Right lobe of liver (tissue), 6 donors: ENCODE measurements at regions not wholly inside any gene's neighbourhood (a gene's known extent, or its start where the extent isn't known, plus 50 kb on each side); places are given as distances from the start of the nearest gene placed in this dataset.
A peak's percentile ranks its signal among the peaks of the same experiment; 100 is the strongest.

ENCODE experiments used
- ATAC-seq, 4 donors: fragments of 200-7000 bp; cut with Tn5 transposase; one replicate each; pipeline ENCODE4 v1.9.1; 2020; ENCODE audit warnings: mild to moderate bottlenecking in 4 of 4, moderate library complexity in 4 of 4
- DNase-seq, 3 donors: peaks; one replicate each; pipeline ENCODE4 v3.0.0-alpha.2; 2020
- H3K27ac ChIP-seq, 3 donors: fragments of 200-600 bp; one replicate each; pipeline ENCODE4 v1.8.0; 2022
- H3K27me3 ChIP-seq, 2 donors: fragments of 200-600 bp; one replicate each; pipeline ENCODE4 v1.8.0; 2022
- H3K36me3 ChIP-seq, 4 donors: fragments of 200-600 bp; sonication (generic) in 1 of 4; one replicate each; pipeline versions ENCODE4 v1.5.1 to v1.8.0; 2017 to 2022; ENCODE audit warnings: control low read depth in 1 of 4
- H3K4me1 ChIP-seq, 4 donors: fragments of 200-600 bp; sonication (generic) in 1 of 4; one replicate each; pipeline versions ENCODE4 v1.5.1 to v1.8.0; 2017 to 2022; ENCODE audit warnings: control low read depth in 1 of 4
- H3K4me3 ChIP-seq, 3 donors: fragments of 200-600 bp; one replicate each; pipeline ENCODE4 v1.8.0; 2022
- H3K9me3 ChIP-seq, 4 donors: fragments of 200-600 bp; sonication (generic) in 1 of 4; one replicate each; pipeline versions ENCODE4 v1.5.1 to v1.8.0; 2017 to 2022; ENCODE audit warnings: control low read depth in 1 of 4
- CTCF ChIP-seq, 4 donors: fragments of 200-600 bp in 3 of 4; fragments of 450-650 bp in 1 of 4; IDR thresholded peaks; one replicate each; pipeline versions ENCODE4 v1.5.1 to v1.8.0; 2016 to 2022; ENCODE audit warnings: antibody characterized with exemption in 4 of 4, mild to moderate bottlenecking in 2 of 4
- POLR2A ChIP-seq: fragments of 450-650 bp; IDR thresholded peaks from one replicate; pipeline ENCODE4 v1.6.1; 2017; ENCODE audit warnings: antibody characterized with exemption, mild to moderate bottlenecking
- WGBS: methylation state at CpG from one replicate; pipeline ENCODE4 v1.1.6; 2018; ENCODE audit warnings: low coverage, low lambda C conversion rate; ENCODE audit not compliant: insufficient coverage; ENCODE audit errors: missing lambda C conversion rate; 5-methylcytosine and 5-hydroxymethylcytosine counted together
- intact Hi-C, 2 donors: fragments of 100-400 bp; cut with DNase I; formaldehyde crosslinking; loops; one replicate each; pipeline versions ENCODE4 v1.11.2 to v1.14.1; 2022
- donor health status: DM: no; HTN: yes; CAD: no.
- donor health status: DM: no; HTN: no; CAD: no.
- donor health status: DM: no; HTN: no; CAD: no.
- donor health status: DM: no; HTN: yes; CAD: no.
- donor health status: DM: no; HTN: yes; CAD: no.

- intact Hi-C loops, result no loop called here
- peaks cover 0 to 16% (median 2%) of the 10 kb centered on the region in 4 donors for H3K4me1 ChIP-seq
- ATAC-seq (no peak), DNase-seq (no peak)
- TF ChIP-seq POLR2A, result no peak
- no peak for TF ChIP-seq CTCF (IDR thresholded peaks at IDR 0.05)
- H3K4me3 ChIP-seq, result no peak overlapping the region
- no peak overlapping the region for H3K27ac ChIP-seq
- no peaks in the 10 kb centered on the region for H3K27me3 ChIP-seq
- WGBS, result 71% methylated on average over 3 of the region's 3 CpGs
- no peaks in the 10 kb centered on the region for H3K9me3 ChIP-seq
- H3K36me3 ChIP-seq, result no peaks in the 10 kb centered on the region
Measured at GRCh38 chr6:140345935-140346334, 971.5 kb upstream of the CITED2 start.

- ATAC-seq, result peak in 1 of 4 donors; percentile 76
- no peak overlapping the region for H3K4me3 ChIP-seq
- DNase-seq, result no peak
- intact Hi-C loops, result no loop called here
- no peaks in the 10 kb centered on the region for H3K27me3 ChIP-seq
- no peaks in the 10 kb centered on the region for H3K9me3 ChIP-seq
- 92% methylated on average over 1 of the region's 1 CpG for WGBS
- peaks cover 0 to 16% (median 2%) of the 10 kb centered on the region in 4 donors for H3K4me1 ChIP-seq
- no peaks in the 10 kb centered on the region for H3K36me3 ChIP-seq
- no peak for TF ChIP-seq POLR2A
- TF ChIP-seq CTCF (IDR thresholded peaks at IDR 0.05), result no peak
- peak overlapping the region in 1 of 3 donors; percentile 85 for H3K27ac ChIP-seq
Measured at GRCh38 chr6:140344142-140344913, 969.9 kb upstream of the CITED2 start.

GRCh38 chr6:140343128-140343527 is 968.7 kb upstream of the CITED2 start:
- Histone ChIP-seq H3K4me3 (peak overlapping the region in 1 of 3 donors; percentile 0), H3K4me1 (peaks cover 0 to 16% (median 2%) of the 10 kb centered on the region in 4 donors)
- peak; percentile 81 to 88 (median 82) for ATAC-seq

GRCh38 chr6:140341272-140341671 is 966.8 kb upstream of the CITED2 start:
- no peak for TF ChIP-seq POLR2A
- TF ChIP-seq CTCF (IDR thresholded peaks at IDR 0.05), result no peak
- ATAC-seq, result peak; percentile 38 to 73 (median 60)
- no peak overlapping the region for H3K4me3 ChIP-seq
- DNase-seq, result no peak
- H3K27me3 ChIP-seq, result no peaks in the 10 kb centered on the region
- H3K36me3 ChIP-seq, result no peaks in the 10 kb centered on the region
- H3K27ac ChIP-seq, result peak overlapping the region in 2 of 3 donors; percentile 19 to 85
- intact Hi-C loops, result no loop called here
- H3K9me3 ChIP-seq, result no peaks in the 10 kb centered on the region
- H3K4me1 ChIP-seq, result peaks cover 0 to 16% (median 2%) of the 10 kb centered on the region in 4 donors

More at GRCh38 chr6:140343128-140343527, 968.7 kb upstream of the CITED2 start:
- Histone ChIP-seq H3K27me3 (no peaks in the 10 kb centered on the region), H3K27ac (peak overlapping the region in 2 of 3 donors; percentile 59 to 85), H3K36me3 (no peaks in the 10 kb centered on the region), H3K9me3 (no peaks in the 10 kb centered on the region)
- TF ChIP-seq POLR2A (no peak), CTCF (IDR thresholded peaks at IDR 0.05) (no peak)
- intact Hi-C loops, result no loop called here
- 43% methylated on average over 2 of the region's 2 CpGs for WGBS
- DNase-seq, result no peak
